PC-3 (cell line): ENCODE measurements at regions not wholly inside any gene's neighbourhood (a gene's known extent, or its start where the extent isn't known, plus 50 kb on each side); places are given as distances from the start of the nearest gene placed in this dataset.

Source experiments
- ATAC-seq: fragments of 200-7000 bp; cut with Tn5 transposase; 2 replicates; pipeline ENCODE4 v1.9.1; 2020; ENCODE audit warnings: mild to moderate bottlenecking, moderate library complexity
- BruUV-seq: library from RNA; stranded (reverse); fragments of 400-500 nt; replicated peaks from 2 replicates; lab custom pipeline; 2021; lab: Mats Ljungman, UMichigan
- CTCF ChIA-PET: fragments of 300-600 bp; sonication (Branson Sonifier 250); formaldehyde crosslinking; loops from one replicate; lab custom pipeline; 2022; ENCODE audit warnings: antibody characterized with exemption; lab: Charles Lee
- POLR2A ChIA-PET: fragments of 300-600 bp; sonication (Branson Sonifier 250); formaldehyde crosslinking; loops from one replicate; lab custom pipeline; 2022; ENCODE audit warnings: antibody characterized with exemption; ENCODE audit not compliant: unreplicated experiment; lab: Charles Lee
- DNase-seq: peaks from one replicate; pipeline ENCODE4 v3.0.0-alpha.2; 2015
- H2AFZ ChIP-seq: fragments of 300-600 bp; sonication (generic); 2 replicates; pipeline ENCODE4 v1.6.0; 2016; ENCODE audit warnings: antibody characterized with exemption, low read length
- H3F3A ChIP-seq: fragments of 300-600 bp; sonication (generic); one replicate; pipeline ENCODE4 v1.6.0; 2017; ENCODE audit warnings: antibody characterized with exemption, low read length, control low read depth, mild to moderate bottlenecking; ENCODE audit not compliant: unreplicated experiment
- H3K27ac ChIP-seq: fragments of 300-600 bp; sonication (generic); 2 replicates; pipeline ENCODE4 v1.5.1; 2016; ENCODE audit warnings: mild to moderate bottlenecking, low read length
- H3K27me3 ChIP-seq: fragments of 300-600 bp; sonication (generic); 2 replicates; pipeline ENCODE4 v1.6.1; 2016; ENCODE audit warnings: low read length, mixed read lengths
- H3K36me3 ChIP-seq: fragments of 300-600 bp; sonication (generic); 2 replicates; pipeline ENCODE4 v1.6.1; 2016; ENCODE audit warnings: low read depth, mixed run types, low read length, mixed read lengths
- H3K4me1 ChIP-seq: fragments of 300-600 bp; sonication (generic); 2 replicates; pipeline ENCODE4 v1.5.1; 2016; ENCODE audit warnings: low read length; ENCODE audit not compliant: insufficient read depth
- H3K4me2 ChIP-seq: fragments of 300-600 bp; sonication (generic); 2 replicates; pipeline ENCODE4 v1.6.0; 2016; ENCODE audit warnings: low read length
- H3K4me3 ChIP-seq: fragments of 300-600 bp; sonication (generic); 2 replicates; pipeline ENCODE4 v1.5.1; 2016; ENCODE audit warnings: mild to moderate bottlenecking, low read length, mixed read lengths
- H3K79me2 ChIP-seq: fragments of 300-600 bp; sonication (generic); 2 replicates; pipeline ENCODE4 v1.6.1; 2017; ENCODE audit warnings: low read length, mixed read lengths
- H3K9ac ChIP-seq: fragments of 300-600 bp; sonication (generic); 2 replicates; pipeline ENCODE4 v1.6.0; 2016; ENCODE audit warnings: mild to moderate bottlenecking, low read length
- H3K9me2 ChIP-seq: fragments of 300-600 bp; sonication (generic); replicated peaks from 2 replicates; pipeline ENCODE4 v1.6.1; 2016; ENCODE audit warnings: mixed run types, low read length, mixed read lengths
- H3K9me3 ChIP-seq: fragments of 300-600 bp; sonication (generic); 2 replicates; pipeline ENCODE4 v1.6.1; 2016; ENCODE audit warnings: low read length, mixed read lengths
- H4K20me1 ChIP-seq: fragments of 300-600 bp; sonication (generic); 2 replicates; pipeline ENCODE4 v1.6.1; 2016; ENCODE audit warnings: low read length, mixed read lengths
- EZH2 ChIP-seq: fragments of 300-600 bp; sonication (generic); IDR thresholded peaks from one replicate; pipeline ENCODE4 v1.6.1; 2017; ENCODE audit warnings: antibody characterized with exemption, mild to moderate bottlenecking, low read length; ENCODE audit not compliant: unreplicated experiment
- EZH2phosphoT487 ChIP-seq: fragments of 300-600 bp; sonication (generic); IDR thresholded peaks from 2 replicates; pipeline ENCODE4 v1.6.1; 2018; ENCODE audit warnings: mild to moderate bottlenecking, antibody characterized with exemption, low read length, borderline replicate concordance
- intact Hi-C: fragments of 100-400 bp; cut with micrococcal nuclease; formaldehyde crosslinking; loops from 2 replicates; pipeline ENCODE4 v1.9.0; 2023
- TF ChIP-seq, protein P1 (sequence below): fragments of 300-600 bp; sonication (generic); conservative IDR thresholded peaks from 2 replicates; pipeline ENCODE4 v1.5.1; 2017; ENCODE audit warnings: antibody characterized with exemption, low read depth, mild to moderate bottlenecking, low read length

DNA sequence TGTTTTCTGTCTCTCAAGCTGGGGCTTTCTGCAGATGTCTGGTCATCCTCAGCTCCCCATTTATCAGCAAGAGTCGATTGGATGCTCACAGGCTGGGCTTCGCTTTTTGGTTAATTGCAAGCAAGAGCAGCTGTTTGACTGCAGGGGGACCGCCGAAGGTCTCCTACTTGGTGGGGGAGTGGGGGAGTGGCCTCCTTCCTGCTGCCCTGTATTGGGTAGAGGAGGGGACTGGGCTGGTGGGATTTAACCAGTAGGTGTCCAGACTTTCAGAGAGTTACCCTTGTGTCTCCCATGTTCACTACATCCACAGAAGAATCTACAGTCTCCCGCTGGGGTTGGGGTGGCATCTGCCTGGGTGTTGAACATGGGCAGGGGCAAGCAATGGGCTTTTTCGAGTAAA is 78.7 kb downstream of the PLXNA1 start:
- POLR2A ChIA-PET: no interaction called here
- BruUV-seq: no TSS peak
- H3F3A ChIP-seq: no peaks in the 10 kb centered on the region
- no peak overlapping the region for H3K9ac ChIP-seq
- H2AFZ ChIP-seq: no peak overlapping the region
- H3K9me2 ChIP-seq: no peaks in the 10 kb centered on the region
- CTCF ChIA-PET: interaction anchor here (0.7 kb wide), 1 partner anchor 85 kb away, joined by 4 read pairs; no protein-coding TSS in a partner anchor
- no peaks in the 10 kb centered on the region for H4K20me1 ChIP-seq
- H3K9me3 ChIP-seq: no peaks in the 10 kb centered on the region
- no peaks in the 10 kb centered on the region for H3K79me2 ChIP-seq
- no peaks in the 10 kb centered on the region; the same call in 1 of the 2 replicates for H3K4me1 ChIP-seq
- no peak overlapping the region for H3K4me2 ChIP-seq
- no peak overlapping the region for H3K27ac ChIP-seq
- ATAC-seq: no peak
- no peaks in the 10 kb centered on the region for H3K36me3 ChIP-seq
- intact Hi-C loops: no loop called here
- no peak for DNase-seq
- no peak overlapping the region for H3K4me3 ChIP-seq
- no peak for TF ChIP-seq EZH2
- TF ChIP-seq, protein P1, sequence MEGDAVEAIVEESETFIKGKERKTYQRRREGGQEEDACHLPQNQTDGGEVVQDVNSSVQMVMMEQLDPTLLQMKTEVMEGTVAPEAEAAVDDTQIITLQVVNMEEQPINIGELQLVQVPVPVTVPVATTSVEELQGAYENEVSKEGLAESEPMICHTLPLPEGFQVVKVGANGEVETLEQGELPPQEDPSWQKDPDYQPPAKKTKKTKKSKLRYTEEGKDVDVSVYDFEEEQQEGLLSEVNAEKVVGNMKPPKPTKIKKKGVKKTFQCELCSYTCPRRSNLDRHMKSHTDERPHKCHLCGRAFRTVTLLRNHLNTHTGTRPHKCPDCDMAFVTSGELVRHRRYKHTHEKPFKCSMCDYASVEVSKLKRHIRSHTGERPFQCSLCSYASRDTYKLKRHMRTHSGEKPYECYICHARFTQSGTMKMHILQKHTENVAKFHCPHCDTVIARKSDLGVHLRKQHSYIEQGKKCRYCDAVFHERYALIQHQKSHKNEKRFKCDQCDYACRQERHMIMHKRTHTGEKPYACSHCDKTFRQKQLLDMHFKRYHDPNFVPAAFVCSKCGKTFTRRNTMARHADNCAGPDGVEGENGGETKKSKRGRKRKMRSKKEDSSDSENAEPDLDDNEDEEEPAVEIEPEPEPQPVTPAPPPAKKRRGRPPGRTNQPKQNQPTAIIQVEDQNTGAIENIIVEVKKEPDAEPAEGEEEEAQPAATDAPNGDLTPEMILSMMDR: no peak
- no peak for TF ChIP-seq EZH2phosphoT487
- H3K27me3 ChIP-seq: 0 out of 2 replicates have a peak, but pooled peaks cover 4% of the 10 kb centered on the region

DNA sequence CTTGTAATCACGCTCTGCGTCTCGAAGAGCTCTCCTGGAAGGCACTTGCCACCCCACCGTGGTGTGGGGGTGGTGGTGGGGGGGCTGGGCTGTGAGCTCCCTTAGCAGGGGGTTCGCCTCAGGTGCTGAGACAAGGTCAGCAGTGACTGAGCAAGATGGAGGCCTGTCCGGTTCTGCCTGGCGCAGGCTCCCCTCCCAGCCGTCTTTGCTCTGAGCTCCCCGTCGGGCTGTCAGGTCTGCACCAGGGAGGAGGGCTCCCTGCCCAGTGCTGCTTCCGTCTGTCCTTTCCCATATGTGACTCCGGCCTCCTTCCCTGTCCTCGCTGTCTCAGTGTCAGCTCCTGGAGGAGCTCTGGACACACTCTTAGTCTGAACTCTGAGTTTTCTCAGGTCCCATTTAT is 80.0 kb downstream of the PLXNA1 start:
- ChIA-PET POLR2A (no interaction called here), CTCF (no interaction called here)
- Histone ChIP-seq H3K4me1 (no peaks in the 10 kb centered on the region; the same call in 1 of the 2 replicates), H3F3A (no peaks in the 10 kb centered on the region), H4K20me1 (no peaks in the 10 kb centered on the region), H3K4me2 (no peak overlapping the region), H3K9ac (no peak overlapping the region), H3K27me3 (0 out of 2 replicates have a peak, but pooled peaks cover 4% of the 10 kb centered on the region), H3K27ac (no peak overlapping the region), H2AFZ (no peak overlapping the region), H3K4me3 (no peak overlapping the region), H3K9me3 (no peaks in the 10 kb centered on the region), H3K9me2 (no peaks in the 10 kb centered on the region), H3K36me3 (no peaks in the 10 kb centered on the region), H3K79me2 (no peaks in the 10 kb centered on the region)
- ATAC-seq: no peak
- TF ChIP-seq, protein P1: no peak
- no peak for TF ChIP-seq EZH2phosphoT487
- TF ChIP-seq EZH2: no peak
- DNase-seq: no peak
- intact Hi-C loops: no loop called here
- BruUV-seq: no TSS peak

DNA sequence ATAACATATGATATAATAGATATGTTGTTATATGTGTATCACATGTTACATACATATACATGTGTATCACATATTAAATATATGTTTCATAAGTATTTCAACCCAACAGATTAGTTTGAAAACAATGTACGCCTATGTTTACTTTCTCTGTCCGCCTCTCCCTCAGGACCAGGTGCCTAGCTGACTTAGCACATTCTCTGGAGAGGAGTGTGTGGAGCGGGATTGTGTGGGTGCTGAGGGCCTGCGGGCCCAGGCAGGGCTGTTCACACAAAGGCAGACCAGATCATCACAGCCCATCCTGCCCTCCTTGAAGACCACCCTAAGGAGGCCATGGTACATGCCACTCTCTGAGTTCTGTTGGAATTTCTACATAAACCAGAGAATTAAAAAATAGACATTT is 81.0 kb downstream of the PLXNA1 start:
- POLR2A ChIA-PET: no interaction called here
- Histone ChIP-seq H3K9me3 (no peaks in the 10 kb centered on the region), H3K27ac (no peak overlapping the region), H3K36me3 (no peaks in the 10 kb centered on the region), H3K79me2 (no peaks in the 10 kb centered on the region), H4K20me1 (no peaks in the 10 kb centered on the region), H3F3A (no peaks in the 10 kb centered on the region), H3K4me3 (no peak overlapping the region), H3K4me2 (no peak overlapping the region), H3K27me3 (0 out of 2 replicates have a peak, but pooled peaks cover 4% of the 10 kb centered on the region), H2AFZ (no peak overlapping the region), H3K9me2 (no peaks in the 10 kb centered on the region), H3K9ac (no peak overlapping the region), H3K4me1 (no peaks in the 10 kb centered on the region; the same call in 1 of the 2 replicates)
- BruUV-seq: no TSS peak
- intact Hi-C loops: no loop called here
- ATAC-seq (no peak), DNase-seq (no peak)
- CTCF ChIA-PET: no interaction called here
- TF ChIP-seq EZH2 (no peak), EZH2phosphoT487 (no peak)
- TF ChIP-seq, protein P1: no peak
